ENCODE measurements at regions not wholly inside any gene's neighbourhood (a gene's known extent, or its start where the extent isn't known, plus 50 kb on each side); places are given as distances from the start of the nearest gene placed in this dataset.
"Not testable (repeated sequence)": the region's sequence is repeated elsewhere in the genome, so short reads cannot be mapped to it uniquely, and the experiment has no call there.

DNA sequence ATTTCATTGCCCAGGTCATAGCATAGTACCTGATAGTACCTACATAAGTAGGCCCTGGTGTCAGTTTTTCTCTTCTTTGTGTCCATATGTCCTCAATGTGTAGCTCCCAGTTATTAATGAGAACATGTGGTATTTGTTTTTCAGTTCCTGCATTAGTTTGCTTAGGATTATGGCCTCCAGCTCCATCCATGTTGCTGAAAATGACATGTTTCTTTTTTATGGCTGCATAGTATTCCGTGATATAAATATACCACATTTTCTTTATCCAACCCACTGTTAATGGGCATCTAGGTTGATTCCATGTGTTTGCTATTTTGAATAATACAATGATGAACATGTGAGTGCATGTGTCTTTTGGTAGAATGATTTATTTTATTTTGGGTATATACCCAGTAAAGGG lies 641.6 kb downstream of the RFPL4B start:
- no peak for DNase-seq (ENCODE audit: low read depth)

DNA sequence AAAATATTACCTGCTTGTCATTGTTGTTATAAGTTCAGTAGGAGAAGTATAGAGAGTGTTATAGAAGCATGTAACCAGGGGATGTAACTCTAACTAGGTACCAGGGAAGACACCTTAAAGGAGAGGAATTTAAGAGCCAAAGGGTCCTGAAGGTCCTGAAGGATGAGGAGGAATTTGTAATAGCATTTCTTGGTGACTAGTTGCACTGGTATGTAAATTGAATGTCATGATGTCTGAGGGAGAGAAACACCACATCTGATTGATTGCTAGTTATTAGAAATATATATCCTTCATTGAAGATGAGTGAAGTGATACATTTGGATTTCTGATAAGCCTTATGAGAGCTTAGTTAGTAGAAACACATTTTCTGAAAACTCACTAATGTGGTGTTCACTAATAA lies 643.8 kb downstream of the RFPL4B start:
- no peak for DNase-seq (ENCODE audit: low read depth)

DNA sequence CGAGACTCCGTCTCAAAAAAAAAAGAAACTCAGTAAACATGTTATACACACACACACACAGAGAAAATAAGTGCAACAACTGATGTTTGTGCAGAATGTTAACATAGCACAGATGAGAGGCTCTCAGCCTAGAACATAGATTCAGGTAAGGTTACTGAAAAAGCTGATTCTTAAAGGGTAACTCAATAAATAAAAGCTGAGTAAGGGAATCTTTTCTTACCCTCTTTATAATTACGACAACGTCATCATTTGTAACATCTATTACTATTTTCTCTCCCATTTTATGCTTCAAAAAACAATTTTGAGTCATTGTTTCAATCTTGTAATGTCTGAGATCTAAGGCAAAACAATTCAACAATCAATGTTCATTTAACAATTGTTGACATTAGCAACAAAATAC lies 644.8 kb downstream of the RFPL4B start:
- no peak for DNase-seq (ENCODE audit: low read depth)

DNA sequence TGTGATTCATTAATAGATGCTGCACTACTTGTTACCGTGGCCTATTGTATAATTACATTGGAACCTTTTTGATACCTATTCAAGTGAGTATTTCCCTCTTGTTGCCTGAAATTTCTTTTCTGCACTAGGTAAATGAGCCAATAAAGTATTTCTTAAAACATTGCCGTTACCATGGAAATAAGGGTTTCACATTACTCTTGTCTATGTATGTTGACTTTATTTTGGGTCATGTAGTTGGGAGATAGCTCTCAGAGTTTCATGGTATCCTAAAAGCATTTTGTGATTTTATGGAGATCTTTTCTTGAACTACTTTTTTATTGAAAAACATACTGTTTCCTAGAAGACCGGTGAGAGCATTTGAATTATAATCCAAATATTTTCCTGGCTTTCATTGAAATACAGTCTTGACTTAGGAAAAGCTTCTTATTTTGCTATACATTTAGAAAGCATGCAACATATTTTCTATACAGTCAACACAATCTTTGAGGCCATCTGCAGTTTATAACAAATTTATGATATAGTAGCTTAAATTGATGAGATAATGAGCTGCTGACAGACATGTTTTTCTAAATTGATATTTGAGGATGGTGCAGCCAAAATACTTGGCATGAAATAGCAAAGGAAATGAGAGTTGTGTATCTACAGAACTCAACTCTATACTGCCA lies 650.4 kb downstream of the RFPL4B start:
- DNase-seq (ENCODE audit: low read depth), result no peak

DNA sequence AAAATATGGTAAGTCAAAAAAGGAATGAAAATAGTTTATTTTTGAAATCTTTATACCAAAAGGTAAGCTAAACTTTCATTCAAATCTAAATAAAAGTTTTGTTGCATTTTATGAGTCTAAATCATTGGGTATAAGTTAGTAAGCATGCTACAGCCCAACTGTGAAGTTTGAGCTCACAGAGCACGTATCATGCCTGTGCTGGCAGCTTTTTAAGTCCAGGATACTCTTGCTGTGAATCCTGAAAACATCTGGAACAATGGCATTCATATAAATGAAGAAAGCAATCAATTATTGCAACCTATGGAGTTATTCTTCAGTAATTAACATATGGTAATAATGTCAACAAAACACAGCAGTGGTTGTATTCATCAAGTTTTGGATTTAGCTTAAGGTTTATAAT lies 656.9 kb downstream of the RFPL4B start:
- DNase-seq (ENCODE audit: low read depth), result no peak

DNA sequence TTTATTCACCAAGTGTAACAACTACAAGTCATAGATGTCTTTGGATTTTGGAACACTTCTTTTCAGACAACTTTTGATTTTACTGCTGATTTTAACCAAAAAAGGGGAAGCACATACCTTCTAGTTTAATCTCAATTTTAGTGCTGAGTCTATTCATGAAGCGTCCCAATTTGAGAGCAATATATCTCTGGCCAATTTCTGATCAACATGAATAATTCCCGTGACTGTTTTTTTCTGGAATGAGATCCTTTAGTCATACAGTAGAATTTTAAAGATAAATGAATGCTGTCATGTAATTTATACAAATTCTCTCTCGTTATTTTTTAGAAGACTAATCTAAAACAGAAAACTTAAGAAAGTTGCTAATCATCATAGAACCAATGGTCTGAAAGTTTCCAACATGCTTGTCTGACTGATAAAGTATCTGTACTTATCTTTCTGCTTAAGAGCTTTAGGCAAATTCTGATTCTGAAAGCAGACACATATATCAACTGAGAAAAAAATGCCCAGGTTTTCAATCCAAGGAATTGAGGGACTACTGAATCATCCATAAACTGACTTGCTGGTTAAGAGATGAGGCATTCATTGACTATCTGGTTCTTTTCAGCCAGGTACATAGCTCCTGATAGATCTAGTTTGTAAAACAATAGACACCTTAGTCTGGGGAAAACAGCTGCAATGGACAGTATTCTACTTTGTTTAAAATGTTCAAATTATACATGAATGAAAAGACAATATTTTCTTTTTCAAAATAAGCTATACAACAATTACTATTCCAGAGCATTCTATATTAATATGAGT lies 657.5 kb downstream of the RFPL4B start:
- no peak for DNase-seq (ENCODE audit: low read depth)

DNA sequence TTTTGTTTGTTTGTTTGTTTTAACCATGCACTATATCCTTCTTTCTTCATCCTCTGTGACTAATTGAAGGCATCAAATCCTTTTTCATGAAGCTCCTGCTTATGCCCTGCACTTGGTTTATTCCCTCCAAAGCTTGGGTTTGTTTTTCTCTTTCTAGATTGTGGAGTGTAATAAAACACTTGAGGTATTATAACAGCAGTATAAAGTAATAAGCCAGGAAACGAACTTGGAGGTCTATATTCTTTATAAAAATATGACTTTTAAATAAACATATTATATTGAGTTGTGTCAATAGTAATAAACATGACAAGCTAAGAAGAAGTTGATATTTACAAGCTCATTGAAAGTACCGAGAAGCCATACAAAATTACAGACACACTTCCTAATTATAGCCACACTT lies 659.4 kb downstream of the RFPL4B start:
- DNase-seq (ENCODE audit: low read depth), result no peak

DNA sequence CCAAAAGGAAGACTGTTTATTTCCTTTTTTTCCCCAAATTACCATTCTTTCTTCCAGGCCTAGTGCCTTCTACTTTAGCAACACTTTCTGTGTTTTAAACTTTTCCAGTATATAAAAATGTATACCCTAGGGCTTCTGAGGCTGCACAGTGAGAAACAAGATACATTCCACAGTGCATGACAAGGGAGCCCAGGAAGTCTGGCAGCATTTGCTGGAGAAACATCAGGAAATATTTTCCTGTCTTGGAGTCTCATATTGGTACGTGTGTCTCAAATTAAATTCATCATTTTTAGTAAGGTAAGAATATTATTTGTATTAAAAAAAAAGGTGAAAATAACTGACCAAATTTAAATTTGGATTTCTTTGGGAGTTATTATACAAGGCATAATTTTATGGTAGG lies 662.6 kb downstream of the RFPL4B start:
- no peak for DNase-seq (ENCODE audit: low read depth)

DNA sequence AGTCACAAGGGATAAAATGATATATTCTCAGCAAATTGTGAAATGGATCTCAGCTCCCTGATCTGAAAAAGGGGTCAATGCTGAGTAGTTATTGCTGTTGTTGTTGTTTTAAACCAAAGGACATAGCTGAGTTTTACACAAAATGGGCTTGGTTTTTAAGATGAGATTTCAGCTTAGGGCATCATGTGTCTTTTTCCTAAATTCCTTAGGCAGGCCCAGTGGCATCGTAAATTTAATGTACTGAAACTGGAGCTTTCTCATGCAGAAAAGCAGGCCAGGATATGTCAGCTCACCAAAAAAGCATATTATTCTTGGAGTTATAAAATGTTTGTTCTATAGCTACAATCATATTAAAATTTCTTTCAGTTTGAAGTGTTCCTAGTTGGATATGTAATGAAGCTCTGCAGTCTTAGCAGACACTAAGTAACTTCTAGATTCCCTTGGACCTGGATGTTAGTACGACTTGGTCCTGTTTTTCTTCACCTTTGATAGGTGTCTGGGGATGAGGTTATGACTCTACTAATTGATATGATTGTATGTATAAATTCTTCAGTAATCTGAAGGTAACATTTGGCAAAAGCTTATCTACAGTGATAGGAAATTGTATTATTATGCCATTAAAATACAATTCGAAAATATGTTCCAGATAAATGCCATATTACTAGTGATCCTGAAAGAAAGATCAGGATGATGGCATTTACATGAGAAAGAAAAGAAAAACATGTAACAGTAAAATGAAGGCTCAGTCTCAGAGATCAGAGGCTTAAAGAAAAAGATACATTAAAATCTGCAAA lies 663.3 kb downstream of the RFPL4B start:
- DNase-seq (ENCODE audit: low read depth), result no peak

DNA sequence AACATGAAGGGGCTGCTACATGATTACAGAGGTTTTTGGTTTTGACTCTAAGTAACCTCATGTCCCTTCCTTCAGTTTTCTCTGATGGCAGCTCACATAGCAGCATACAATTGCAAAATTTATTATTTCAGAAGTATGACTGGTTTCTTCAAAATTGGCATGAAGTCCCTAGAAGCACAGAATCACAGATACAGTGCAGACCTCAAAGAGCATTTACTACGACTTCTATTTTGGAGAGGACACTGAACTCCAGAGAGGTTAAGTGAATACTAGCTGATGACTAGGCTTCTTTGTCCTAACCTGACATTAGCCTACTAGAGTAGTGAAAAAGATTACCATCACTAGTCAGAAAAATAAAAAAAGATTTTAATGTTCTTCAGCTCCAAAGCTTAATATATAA lies 664.3 kb downstream of the RFPL4B start:
- no peak for DNase-seq (ENCODE audit: low read depth)

DNA sequence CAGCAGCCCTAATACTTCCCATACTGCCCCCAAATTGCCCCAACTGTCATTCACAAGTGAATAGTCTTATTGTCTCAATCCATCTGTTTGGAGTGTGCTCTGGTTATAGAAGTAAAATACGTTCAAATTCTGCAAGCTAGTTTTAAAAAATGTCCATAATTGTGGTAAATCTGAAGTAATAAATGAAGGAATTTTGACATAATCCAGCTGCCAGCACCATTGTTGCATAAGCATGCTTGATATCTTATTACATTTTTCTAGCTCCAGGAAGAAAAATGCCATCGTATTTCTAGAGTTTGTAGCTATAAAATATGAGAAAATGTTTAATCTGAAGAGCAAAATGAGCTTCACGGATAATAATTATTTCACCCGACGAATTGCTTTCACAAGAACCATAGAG lies 664.7 kb downstream of the RFPL4B start:
- DNase-seq (ENCODE audit: low read depth), result no peak

DNA sequence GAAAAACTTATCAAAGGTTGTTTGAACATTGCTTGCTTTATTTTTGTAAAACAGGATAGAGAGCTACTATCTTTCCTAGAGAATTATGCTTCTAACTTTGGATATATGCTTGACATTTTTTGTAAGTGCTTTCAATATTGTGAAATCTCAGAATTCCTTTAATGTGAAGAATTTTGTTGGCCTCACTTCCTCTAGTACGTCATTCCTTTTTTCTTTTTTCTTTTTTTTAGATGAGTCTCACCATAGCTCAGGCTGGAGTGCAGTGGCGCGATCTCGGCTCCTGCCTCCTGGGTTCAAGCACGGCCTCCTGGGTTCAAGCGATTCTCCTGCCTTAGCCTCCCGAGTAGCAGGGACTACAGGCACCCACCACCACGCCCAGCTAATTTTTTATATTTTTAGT lies 668.1 kb downstream of the RFPL4B start:
- DNase-seq (ENCODE audit: low read depth), result no peak

DNA sequence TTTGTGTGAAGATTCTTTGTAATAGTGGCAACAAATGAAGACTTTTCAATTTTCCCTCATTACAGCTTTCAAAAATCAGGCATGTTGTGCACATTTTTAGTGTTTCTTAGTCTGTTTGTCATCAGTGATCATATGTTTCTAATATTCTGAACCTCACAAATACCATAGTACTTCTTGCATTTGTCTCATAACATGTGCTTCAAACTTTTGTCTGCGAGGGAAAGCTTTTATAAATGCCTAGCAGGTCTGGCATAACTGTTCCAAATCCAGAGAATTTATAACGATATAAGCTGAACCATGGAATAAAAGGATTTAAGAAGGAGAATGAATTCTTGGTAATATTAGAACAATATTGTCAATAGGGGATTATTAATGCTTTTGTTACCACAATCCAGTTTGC lies 670.2 kb downstream of the RFPL4B start:
- DNase-seq (ENCODE audit: low read depth), result no peak

DNA sequence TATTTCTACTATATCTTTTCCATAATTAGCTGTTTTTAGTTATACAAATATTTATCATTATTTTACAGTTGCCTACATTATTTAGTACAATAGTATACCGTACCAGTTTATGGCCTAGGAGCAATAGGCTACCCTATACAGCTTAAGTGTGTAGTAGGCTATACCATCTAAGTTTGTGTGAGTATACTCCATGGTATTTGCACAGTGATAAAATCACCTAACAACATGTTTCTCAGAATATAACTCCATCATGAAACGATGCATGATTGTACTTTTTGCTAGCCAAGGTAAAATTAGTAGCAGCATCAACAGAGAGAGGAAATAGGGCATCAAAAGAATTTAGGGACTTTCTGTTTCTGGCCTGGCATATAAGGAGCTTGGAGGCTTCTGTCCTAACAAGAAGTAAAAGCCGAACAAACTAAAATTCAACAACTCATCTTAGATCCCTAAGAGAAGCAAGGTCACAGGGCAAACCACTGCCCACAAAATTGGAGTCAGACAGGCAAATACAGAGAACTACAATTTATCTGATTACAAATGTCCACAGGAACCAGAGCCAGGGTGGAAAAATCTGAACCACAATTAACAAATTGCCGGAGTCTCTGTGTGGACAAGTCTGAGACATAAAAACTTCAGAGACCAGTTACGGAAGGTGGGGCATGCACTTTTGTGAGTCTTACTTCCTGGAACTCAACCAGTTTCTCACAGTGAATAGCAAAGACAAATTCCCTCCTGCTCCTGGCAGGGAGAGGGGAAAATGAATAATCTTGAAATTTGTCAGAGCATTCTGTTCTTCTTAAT lies 671.4 kb downstream of the RFPL4B start:
- DNase-seq (ENCODE audit: low read depth), result no peak

DNA sequence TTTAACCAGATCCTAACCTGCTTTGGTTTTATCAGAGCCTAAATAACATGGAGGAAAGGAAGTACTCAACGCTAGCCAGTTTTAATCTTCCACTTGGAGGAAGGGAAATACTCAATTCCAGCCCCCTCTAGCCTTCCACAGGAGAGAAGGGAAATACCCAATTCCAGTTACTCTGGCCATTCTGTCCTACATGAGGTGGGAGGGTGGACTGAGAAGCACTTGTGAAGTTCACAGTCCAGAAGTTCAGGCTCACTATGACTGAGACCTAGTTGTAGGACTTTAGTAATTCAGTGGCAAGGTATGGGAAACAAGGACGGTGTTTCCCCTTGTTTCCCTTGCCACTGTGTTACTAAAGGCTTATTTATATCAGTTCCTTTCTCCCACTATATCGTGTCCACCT lies 672.0 kb downstream of the RFPL4B start:
- DNase-seq (ENCODE audit: low read depth), result no peak

DNA sequence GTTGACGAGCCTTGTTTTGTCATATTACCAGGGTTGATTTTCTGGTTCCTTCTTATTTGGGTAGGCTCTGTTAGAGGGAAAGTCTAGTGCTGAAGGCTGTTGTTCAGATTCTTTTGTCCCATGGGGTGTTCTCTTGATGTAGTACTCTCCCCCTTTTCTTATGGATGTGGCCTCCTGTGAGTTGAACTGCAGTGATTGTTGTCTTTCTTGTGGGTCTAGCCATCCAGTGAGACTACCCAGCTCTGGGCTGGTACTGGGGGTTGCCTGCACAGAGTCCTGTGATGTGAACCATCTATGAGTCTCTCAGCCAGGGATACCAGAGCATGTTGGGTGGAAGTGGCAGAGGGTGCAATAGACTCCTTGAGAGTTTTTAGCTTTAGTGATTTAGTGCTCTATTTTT lies 680.6 kb downstream of the RFPL4B start:
- DNase-seq (ENCODE audit: low read depth), result no peak

DNA sequence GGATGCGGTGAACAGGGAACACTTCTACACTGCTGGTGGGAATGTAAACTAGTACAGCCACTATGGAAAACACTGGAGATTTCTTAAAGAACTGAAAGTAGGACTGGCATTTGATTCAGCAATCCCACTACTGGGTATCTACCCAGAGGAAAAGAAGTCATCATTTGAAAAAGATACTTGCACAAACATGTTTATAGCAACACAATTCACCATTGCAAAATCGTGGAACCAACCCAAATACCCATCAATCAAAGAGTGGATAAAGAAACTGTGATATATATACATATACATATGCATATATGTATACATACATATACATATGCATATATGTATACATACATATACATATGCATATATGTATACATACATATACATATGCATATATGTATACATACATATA lies 682.0 kb downstream of the RFPL4B start:
- not testable (repeated sequence) for DNase-seq (ENCODE audit: low read depth)

DNA sequence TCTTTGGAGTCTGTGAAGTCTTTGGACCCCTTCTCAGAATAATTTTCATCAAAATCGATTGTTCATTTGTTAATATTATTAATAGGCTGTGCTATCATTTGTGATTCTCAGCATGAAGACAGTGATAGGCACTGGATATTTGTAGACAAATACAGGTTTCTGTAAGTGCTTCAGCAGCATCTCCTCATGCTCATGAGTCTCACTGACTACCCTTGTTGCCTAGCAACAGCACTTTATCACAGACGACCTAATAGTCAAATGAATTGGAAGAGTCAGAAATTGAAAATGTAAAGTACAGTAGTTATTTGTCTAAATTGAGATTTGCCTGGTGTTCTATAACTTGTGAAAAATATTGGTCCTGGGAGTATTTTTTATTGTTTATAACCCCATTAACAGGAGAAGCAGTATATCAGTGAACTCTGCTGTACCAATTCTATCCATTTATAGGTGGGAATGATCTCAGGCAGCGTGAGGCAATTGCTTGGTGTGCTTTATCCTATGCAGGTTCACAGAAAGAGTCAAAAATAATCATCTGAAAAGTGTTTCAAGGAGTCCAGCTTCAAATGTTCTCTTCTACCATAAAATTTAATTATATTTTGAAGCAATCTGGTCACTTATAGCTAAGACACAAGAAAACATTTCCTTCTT lies 684.6 kb downstream of the RFPL4B start:
- no peak for DNase-seq (ENCODE audit: low read depth)

DNA sequence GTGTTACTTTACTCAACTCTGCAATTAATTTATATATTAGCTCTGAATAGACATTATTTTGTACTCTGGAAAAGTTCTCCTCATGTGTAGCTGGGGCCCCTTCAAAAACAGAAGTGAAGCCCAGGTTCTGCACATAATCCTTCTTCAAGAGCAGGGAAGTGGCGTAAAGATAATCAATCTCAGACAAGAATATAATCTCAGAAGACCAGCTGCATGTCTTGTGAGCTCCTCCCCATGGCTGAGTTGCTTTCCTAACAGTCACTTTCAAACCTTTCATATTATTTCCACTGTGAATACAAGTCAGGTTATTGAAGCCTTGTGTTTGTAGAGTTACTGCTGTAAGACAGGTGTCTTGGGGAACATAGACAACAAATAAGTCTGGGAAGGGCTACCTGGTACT lies 691.9 kb downstream of the RFPL4B start:
- no peak for DNase-seq (ENCODE audit: low read depth)

DNA sequence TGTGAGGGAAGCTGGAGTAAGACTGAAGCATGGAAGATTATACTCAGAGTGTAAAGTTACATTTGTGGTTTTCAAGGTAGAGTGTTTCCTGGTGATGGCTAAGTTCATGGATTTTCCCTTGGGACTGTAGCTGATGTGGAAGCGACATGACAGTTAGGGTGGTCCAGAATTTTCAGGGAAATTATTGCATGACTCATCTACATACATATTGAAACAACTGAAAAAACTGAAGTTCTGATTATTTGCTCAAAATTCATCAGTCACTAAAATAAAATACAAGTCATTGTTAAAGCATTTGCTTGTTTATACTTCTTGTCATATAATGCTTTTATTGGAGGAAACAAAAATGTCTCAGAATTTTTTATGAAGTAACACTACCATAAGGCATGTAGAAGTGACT lies 700.0 kb downstream of the RFPL4B start:
- DNase-seq (ENCODE audit: low read depth), result no peak

DNA sequence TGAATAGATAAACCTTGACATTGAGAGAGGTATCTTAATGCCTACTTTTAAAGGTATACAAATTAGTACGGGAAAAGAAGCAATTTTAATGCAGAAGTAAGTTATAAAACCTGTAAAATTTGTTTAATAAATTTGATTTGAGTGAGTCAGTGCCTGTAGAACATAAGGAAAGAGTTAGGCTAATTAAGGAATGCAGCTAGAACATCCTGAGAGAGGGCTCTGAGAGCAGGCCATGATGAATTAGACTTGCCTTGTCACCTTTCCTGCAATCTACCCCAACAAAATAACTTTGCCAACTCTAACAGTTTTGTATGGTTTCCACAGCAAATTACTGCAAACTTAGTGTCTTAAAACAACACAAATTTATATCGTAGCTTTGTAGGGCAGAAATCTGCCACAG lies 700.8 kb downstream of the RFPL4B start:
- DNase-seq (ENCODE audit: low read depth), result no peak

DNA sequence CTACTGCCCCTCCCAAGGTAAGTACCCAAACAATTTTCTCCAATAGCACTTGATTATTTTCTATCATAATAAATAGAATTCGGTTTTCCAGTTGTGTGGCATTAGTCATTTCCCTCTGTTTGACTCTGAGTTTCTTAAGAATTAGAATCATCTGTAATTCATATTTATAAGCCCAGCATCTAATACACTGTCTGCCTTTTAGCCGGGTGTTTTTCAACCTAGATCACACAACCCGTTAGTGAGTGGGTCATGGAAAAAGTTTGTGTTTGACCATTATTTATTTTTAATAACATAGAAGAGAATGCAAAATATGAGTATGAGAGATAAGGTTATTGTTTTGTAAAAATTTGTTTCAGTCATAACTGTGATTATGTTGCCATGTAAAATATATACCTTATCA lies 701.6 kb downstream of the RFPL4B start:
- no peak for DNase-seq (ENCODE audit: low read depth)

All from HS-5 (cell line).